HG03159 (cell line): ENCODE measurements at regions not wholly inside any gene's neighbourhood (a gene's known extent, or its start where the extent isn't known, plus 50 kb on each side); places are given as distances from the start of the nearest gene placed in this dataset.
A peak's percentile ranks its signal among the peaks of the same experiment; 100 is the strongest.
"Not testable (repeated sequence)": the region's sequence is repeated elsewhere in the genome, so short reads cannot be mapped to it uniquely, and the experiment has no call there.

Source experiments
- ATAC-seq: cut with Tn5 transposase; IDR thresholded peaks from one replicate; pipeline ENCODE4 v1.9.1; 2021; ENCODE audit warnings: mild to moderate bottlenecking, moderate library complexity; ENCODE audit not compliant: unreplicated experiment

DNA sequence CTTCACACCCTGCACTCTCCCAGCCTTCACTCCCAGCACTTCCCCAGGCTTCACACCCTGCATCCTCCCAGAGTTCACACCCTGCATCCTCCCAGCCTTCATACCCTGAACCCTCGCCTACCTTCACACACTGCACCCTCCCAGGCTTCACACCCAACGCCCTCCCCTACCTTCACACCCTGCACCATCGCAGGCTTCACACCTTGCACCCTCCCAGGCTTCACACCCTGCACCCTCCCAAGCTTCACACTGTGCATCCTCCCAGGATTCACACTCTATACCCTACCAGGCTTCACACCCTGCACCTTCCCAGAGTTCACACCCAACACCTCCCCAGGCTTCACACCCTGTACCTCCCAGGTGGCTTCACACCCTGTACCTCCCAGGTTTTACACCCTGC lies 448.7 kb upstream of the MYT1L start:
- no peak for ATAC-seq

DNA sequence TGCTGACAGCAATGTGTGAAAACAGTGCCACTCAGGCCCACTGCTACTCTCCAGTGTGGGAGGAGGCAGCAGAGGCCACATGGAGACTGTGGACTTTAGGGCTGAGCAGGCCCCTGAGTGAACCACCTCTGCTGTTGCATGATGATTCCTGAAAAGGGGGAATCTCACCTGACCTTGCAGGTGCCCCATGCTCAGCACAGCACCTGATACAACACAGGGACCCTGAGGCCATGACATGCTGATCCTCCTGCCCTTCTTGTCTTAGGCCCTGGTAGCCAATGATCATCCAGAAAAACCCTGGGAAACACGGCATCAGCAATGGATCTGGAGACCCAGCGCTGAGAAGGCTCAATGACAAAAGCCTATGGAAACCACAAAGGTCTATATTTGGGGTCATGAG lies 446.8 kb upstream of the MYT1L start:
- ATAC-seq, result no peak

GRCh38 chr2:2777213-2777612 lies 446.1 kb upstream of the MYT1L start:
- ATAC-seq, result no peak

DNA sequence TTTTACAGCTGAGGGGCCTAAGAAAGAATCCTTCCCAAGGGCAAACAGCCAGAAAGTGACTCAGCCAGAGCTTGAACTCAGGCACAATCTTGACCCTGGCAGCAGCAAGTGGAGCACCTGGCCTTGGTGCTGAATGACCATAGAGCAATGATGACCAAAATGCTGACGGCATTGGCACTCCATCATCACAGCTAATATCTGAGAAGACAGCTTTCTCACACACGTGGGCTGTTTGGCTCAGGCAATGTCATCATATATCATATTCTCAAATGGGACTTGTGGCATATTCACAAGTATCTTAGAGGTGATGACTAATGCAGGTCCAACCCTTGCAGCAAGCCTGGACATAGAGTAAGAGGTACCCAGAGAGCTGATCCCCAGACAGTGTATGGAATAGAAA lies 443.9 kb upstream of the MYT1L start:
- ATAC-seq, result no peak

GRCh38 chr2:2773692-2774091 lies 442.6 kb upstream of the MYT1L start:
- ATAC-seq, result no peak

DNA sequence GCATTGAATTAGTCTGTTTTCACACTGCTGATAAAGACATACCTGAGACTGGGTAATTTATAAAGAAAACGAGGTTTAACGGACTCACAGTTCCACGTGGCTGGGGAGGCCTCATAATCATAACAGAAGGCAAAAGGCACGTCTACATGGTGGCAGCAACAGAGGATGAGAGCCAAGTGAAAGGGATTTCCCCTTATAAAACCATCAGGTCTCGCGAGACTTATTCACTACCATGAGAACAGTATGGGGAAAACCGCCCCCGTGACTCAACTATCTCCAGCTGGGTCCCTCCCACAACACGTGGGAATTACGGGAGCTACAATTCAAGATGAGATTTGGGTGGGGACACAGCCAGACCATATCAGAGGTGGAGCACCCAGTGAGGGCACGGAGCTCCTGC lies 442.0 kb upstream of the MYT1L start:
- not testable (repeated sequence) for ATAC-seq

DNA sequence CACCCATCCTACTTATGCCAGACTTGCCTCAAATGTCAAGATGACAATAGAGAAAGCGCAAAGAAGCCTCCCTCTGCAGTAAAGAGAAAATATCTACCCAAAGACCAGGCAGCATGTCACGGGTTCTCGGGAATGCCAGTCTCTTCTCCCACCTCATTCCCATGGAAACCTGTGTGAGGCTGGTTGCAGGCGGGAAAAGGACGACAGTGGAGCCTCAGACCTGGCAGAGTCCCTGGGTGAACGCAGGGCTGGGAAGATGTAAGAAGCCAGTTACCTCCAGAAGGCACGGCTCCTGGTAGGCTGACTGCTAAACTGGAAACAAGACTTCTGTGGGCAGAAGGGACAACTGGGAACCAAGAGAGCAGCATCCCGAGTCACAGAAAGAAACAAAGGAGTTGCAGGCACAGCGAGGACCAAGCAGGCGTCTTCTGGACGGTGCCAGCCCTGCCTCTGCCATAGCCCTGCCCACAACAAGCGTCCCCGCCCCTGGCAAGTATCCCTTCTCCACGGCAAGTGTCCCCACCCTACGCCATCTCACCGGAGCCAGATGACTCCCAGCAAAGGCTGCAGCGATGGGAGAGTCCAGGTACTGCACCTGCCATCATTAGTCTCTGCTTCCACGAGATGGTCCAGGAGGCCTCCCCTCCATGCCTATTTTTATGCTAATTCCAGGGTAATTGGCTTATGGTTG lies 440.8 kb upstream of the MYT1L start:
- ATAC-seq, result no peak

- no peak for ATAC-seq
Measured at GRCh38 chr2:2769481-2770431, 438.7 kb upstream of the MYT1L start.

GRCh38 chr2:2768476-2768875 lies 437.4 kb upstream of the MYT1L start:
- no peak for ATAC-seq

DNA sequence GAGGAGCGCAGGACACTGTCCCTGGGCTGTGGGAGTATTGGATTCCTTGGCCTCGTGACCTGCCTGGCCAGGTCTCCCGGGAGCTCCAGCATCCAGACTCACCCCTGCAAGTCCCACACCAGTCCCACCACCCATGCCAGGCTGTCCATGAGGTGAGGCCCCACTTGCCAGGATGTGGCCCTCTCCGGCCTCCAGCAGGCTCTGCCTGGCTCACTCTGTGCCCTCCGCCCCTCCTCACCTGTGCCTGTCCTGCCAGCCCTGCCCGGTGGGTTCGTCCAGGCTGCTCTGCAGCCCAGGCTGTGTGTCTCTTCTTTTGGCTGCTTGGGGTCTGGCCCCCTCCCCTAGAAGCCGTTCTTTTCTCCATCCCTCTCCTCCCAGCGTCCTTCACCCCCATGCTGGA lies 436.8 kb upstream of the MYT1L start:
- ATAC-seq, result no peak

- ATAC-seq, result no peak
Measured at GRCh38 chr2:2765839-2766495, 434.9 kb upstream of the MYT1L start.

DNA sequence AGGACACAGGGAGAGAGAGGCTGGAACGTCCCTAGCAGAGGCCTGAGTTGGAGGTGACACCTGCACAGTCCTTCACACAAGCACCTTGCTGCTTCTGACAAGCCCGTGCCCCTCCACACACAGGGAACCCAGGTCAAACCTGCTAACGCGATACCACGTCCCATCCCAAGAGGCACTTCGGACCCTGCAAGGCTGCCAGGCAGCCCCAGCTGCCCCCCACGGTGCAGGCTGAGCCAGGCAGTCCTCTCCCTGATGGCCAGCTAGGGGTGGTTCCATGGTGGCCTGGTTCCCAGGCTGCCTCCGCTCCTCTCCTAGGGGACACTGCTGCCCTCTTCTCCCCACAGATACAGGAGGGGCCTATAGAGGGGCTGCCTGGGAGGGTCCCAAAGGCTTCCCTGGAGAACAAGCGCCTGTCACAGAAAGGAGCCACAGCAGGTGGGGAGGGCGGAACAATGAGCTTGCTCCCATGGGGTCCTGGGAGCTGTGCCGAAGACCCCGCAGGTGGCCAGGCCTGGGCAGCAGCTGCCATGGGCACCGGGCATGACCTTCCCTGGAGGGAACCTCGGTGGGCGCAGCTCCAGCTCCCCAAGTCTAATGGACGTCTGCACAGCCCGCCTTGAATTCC lies 434.2 kb upstream of the MYT1L start:
- no peak for ATAC-seq

DNA sequence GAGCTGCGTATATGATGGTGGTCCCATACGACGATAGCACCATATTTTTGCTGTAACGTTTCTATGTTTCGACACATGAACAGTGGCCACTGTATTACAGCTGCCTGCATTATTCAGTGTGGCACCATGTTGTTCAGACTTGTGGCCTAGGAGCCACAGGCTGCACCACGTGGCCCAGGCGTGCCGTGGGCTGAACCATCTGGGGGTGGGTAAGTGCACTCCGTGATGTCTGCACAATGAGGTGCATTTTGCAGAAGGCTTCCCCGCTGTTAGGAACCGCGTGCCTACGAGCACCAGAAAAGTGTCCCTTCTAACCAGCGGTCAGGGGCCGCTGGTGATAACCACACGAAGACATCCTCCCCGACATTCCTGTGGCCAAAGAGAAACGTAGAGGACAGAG lies 433.7 kb upstream of the MYT1L start:
- ATAC-seq, result no peak

- ATAC-seq, result no peak
Measured at GRCh38 chr2:2764001-2764355, 432.9 kb upstream of the MYT1L start.

GRCh38 chr2:2763351-2764000 lies 432.4 kb upstream of the MYT1L start:
- no peak for ATAC-seq

- no peak for ATAC-seq
Measured at GRCh38 chr2:2762913-2763312, 431.8 kb upstream of the MYT1L start.

- no peak for ATAC-seq
Measured at GRCh38 chr2:2762166-2762908, 431.3 kb upstream of the MYT1L start.

- no peak for ATAC-seq
Measured at GRCh38 chr2:2758793-2759367, 427.8 kb upstream of the MYT1L start.

DNA sequence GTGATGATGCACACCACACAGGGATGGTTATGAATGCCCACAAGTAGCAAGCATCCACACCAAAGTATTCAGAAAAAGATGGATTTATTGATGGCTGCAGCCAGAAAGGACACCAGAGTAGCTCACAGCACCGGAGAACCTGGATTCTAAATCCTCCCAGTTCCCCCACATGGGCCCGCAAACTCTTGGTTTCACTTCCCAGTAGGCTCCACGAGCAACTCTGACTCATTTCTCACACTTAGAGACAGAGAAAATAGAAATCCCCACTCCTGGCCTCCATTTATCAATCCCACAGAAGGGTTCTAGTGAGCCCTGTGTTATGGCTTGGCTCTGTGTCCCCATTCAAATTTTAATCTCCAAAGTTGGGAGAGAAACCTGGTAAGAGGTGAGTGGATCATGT lies 426.7 kb upstream of the MYT1L start:
- ATAC-seq, result peak; percentile 67

DNA sequence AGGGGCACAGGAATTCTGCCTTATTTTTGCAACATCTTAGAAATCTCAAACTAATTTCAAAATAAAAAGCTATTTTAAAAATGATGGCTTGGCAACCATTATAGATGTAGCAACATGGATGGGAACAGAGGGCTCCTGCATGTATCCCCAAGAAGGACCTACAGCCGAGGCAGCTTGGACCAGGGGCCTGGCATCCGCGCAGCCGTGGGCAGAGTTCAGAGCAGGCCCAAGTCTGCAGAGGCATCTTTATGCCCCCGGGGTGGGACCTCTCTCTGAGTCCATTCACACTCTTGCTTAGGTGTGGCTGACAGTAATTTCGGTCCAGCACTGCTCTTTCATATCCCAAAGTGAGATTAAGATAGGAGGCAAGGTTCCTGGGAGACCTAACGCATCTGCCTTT lies 425.8 kb upstream of the MYT1L start:
- no peak for ATAC-seq
